ENCODE measurements at regions not wholly inside any gene's neighbourhood (a gene's known extent, or its start where the extent isn't known, plus 50 kb on each side); places are given as distances from the start of the nearest gene placed in this dataset.

DNA sequence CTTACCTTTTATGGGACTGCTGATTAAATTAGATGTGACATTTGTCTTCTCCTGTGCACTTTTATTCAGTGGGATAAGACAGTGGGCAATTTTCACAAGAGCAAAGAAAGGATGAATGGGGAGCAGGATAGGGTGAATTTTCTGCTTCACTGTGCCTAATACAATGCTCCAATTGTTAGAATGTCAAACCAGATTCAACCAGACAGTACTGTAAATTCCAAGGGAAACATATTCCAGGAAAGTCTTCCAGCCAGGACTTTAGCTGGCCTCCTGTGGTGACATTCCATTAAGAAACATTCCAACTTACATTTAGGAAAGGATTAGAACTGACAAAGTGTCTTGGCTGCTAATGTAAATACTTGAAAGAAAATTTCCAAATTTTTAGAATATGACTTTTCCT, 100.1 kb upstream of the PROK2 start:
- no peak for DNase-seq

DNA sequence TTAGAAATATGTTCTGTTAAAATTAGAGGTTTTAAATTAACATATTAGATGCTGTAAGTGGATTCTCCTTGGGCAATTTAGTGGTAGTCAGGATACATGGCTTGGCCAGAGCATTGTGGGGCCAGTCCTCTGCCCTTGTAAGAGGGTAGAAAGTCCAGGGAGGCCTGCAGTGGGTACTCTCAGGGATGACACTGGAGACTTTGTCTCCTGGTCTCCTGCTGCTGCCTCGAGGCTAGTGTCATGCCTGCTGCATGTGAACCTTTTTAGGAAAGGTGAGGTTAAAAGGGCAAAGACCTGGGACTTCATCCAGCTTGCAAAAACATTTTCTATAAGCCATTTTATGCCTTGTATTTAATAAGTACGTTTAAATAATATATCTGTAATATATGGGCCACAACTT, 96.8 kb upstream of the PROK2 start:
- no peak for DNase-seq

DNA sequence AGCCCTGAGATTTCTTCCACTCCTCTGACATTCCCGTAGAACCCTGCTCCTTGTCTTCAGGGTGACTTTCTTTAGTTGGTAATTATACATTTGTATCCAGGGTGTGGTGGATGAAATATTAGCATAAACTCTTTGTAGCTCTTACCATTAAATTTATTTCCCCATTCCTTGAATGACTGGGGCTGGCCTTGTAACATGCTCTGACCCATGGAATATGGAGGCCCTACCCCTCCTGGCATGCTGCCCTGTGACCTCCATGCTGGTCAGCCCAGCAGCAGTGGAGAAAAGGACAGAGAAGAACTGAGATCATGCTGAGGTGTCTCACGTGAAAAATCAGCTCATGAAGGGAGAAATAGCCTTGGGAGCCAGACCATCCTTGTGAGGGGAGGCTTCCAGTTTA, 96.1 kb upstream of the PROK2 start:
- no peak for DNase-seq

DNA sequence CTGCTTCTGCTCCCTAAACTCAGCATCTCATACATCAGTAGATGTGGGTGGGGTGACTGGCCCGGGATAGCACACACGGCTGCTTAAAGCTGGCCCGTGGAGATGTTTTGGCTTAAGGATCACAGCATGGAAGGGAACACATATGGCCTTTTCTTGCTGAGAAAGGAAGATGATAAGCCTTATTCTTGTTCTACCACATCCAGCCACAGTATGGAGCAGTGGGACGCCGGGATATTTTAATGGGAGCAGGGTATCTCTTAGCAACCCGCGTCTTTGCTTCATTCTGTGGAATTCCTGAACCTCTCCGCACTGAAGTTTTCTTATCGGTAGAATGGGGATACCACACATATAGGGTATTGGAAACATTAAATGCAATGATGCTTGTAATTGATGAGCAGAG, 94.1 kb upstream of the PROK2 start:
- no peak for DNase-seq

DNA sequence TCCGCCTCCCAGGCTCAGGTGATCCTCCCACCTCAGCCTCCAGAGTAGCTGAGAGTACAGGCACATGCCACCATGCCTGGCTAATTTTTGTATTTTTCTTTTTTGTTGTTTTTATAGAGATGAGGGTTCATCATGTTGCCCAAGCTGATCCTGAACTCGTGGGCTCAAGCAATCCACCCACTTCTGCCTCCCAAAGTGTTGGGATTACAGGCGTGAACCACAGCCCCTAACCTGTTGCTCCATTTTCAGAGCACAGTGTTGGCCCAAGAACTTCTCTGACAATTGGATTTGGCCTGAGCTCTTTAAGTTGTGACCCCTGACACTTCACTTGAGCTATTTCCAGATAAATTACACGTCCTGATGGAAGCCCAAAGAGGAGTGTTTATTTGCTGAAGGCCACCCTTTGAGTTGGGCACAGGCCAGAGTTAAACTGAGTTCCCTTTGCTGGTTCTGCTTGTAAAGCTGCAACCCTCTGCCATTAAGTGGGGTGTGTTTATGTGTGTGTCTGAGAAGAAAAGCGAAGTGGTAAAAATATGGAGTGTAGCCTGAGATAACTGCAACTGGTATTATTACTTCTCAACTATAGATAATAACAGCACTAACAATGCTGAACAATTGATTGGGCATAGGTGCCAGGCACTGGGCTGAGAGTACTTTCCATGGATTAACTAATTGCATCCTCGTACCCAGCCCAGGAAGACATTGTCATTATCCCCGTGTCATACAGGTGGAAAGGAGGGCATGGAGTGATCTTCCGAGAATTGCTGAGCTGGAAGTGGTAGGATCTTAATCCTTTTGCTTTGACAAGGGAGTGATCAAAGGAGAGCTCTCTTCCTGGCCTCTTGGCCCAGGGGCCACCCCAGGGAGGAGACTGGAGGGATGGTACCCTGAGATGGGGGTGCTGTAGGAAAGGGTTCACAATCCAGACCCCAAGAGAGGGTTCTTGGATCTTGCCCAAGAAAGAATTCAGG, 91.5 kb upstream of the PROK2 start:
- DNase-seq, result no peak

DNA sequence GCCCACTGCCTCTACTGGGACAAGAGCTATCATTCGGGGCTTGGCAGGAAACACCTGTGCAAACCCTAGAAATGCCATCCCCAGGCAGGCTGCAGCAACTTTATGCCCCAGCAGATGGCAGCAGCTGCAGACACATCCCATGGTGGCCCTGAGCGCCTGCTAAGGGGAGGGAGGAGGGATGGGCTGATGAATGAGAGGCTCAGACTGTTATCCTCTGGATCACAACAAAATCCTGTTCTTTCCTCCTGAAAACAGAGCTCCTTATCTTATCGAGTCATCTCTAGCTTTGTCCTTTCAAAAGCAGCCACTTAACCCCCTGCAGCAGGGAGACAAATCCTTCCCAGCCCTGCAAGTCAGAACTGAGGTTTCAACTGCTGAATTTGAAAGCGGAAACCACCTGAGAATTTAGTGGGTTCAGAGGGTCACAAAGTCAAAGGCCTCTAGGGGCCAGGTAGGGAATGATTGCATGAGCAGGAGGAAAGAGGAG, 90.6 kb upstream of the PROK2 start:
- DNase-seq, result peak; percentile 47

DNA sequence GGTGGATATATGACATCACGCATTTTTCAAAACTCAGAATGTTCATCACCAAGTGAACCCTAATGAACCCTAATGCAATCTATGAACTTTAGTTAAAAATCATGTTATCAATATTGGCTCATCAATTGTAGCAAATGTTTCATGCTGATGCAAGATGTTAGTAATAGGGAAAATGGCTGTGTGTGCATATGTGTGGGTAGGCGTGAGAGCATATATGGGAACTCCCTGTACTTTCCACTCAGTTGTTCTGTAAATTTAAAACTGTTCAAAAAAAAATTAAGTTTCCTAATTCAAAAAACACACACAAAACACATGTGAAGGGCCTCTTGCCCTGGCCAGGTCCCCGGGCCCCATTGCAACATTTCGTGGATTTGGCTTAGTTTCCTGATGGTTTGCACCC, 89.7 kb upstream of the PROK2 start:
- DNase-seq, result no peak

DNA sequence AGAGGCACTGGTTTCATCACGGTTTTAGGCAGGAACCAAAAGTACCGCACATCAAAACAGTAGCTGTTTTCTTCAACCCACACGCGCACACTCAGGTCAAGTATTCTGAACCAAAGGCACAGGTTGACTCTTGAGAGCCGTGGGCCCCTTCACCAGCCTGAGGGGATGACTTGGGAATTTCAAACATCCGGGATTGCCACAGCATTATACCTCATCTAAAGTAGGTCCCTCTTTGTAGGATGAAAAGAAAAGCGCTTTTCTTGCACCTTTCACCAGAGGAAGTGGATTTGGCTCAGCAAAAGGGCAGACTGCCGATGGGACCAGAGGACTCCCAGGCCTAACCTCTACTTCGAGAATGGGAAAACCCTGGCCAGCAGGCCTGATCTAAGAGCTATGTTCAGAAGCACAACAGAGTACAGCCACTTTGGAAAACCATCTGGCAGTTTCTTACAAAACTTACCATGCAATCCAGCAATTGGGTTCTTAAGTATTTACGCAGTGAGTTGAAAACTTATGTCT, 88.2 kb upstream of the PROK2 start:
- no peak for DNase-seq

DNA sequence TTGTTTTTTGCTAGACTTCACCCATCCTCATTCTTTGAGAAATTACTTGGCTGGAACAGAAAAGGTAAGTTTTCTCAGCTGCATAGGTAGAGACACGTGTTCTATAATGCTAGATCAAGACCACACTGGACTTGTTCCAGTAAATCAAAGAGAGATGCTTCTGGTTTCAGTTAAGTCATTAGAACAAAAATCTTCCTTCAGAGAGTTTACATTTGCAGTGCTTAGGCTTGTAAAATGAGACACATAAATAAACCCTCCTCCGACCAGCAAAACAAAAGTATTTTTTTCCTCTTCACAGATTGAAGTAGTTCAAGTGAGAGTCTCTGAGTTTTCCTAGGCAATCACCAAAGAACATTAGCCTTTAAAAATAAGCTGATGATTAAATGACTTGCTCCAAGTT, 87.3 kb upstream of the PROK2 start:
- no peak for DNase-seq

DNA sequence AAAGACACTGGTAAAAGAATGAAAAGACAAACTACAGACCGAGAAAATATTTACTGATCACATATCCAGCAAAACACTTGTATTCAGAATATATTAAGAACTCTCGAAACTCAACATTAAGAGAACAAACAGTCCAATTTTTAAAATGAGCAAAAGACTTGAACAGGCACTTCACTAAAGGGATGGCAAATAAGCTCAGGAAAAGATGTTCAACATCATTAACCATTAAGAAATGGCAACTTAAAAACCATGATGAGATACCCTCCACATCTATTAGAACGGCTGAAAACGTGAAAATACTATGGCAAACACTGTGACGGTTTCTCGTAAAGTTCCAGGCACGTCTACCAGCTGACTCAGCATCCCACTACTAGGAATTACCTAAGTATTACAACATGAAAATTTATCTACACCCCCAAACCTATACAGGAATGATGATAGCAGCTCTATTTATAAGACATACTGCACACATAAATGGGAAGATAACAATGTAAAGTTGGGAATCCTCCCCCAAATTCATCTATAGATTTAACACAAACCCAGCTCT, 86.1 kb upstream of the PROK2 start:
- DNase-seq, result no peak

DNA sequence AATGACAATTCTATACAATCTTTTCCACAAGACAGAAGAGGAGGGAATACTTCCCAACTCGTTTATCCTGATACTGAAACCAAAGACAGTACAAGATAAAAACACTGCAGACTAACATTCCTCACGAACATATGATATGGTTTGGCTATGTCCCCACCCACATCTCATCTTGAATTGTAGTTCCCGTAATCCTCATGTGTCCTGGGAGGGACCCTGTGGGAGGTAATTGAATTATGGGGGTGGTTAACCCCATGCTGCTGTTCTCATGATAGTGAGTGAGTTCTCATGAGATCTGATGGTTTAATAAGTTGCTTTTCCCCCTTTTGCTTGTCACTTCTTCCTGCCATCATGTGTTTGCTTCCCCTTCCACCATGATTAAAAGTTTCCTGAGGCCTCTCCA, 83.9 kb upstream of the PROK2 start:
- DNase-seq, result no peak

DNA sequence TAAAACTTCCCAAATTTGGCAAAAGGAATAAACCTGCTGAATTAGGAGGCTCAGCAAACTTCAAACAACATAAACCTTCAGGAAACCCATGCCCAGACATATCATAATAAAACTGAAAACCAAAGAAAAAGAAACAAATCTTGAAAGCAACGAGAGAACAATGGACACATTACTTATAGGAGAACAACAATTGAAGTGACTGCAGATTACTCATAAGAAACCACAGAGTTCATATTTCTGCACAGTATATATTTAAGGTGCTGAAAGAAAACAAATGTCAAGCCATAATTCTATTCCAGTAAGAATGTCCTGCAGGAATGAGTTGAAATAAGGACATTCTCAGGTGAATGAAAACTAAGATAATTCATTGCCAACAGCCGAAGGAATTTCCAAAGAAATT, 80.8 kb upstream of the PROK2 start:
- DNase-seq, result no peak

DNA sequence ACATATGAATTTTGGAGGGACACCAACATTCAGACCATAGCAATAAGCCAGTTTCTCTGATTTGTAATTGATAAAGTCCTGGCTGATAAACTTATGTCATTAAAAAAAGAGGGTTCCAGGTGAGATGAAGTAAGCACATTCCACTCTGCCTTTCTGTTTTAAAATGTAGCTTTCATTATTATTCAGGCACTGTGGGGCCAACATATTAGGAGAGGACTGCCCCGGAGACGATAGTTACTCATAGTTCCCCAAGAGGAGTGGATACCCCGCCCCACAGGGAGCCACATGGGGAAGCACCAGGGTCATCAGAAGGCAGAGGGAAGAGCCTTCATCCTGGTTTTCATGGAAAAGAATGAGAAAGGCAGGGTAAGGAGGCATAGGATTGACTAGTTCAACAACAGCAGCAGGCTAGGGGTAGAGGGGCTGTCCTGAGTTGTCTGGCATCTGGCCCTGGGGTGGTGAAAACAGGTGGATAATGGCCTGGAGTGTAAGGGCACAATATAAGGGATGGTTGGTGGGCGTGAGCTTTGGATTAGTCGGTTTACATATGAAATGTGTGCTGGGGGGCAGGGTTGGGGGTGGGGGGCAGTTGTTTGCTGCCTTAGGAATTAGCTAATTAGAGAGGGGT, 78.7 kb upstream of the PROK2 start:
- DNase-seq, result no peak

DNA sequence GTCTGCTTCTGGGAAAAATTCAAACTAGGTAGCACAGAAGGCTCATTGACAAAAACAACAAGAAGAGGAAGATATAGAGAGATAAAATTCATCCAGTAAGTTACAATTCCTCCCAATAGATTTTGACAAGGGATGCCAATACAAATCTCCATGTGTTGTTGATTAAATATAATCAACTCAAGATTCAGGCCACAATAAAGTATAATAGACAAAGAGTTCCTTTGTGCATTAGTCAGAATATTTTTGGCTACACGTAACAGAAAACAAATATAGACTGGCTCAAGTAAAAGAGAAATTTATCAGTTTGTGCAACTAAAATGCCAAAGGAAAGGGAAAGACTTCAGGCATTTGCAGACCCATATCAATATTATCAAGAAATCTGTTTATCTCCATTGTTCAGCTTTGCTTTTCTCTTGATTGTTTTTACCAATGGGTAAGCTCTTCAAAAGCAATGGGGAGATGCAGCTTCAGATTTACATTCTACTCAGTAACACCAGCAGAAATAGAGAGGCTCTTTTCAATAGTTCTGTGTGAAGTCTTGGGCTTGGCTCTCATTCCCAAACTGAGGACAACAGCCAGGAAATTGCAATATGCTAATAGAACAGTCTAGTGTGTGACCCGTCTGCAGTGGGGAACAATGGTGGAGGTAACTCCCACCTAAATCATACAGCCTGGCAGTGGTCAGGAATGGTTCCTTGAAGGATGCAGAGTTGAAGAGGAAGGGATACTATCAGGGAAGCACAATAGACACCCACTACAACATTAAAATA, 77.6 kb upstream of the PROK2 start:
- no peak for DNase-seq

DNA sequence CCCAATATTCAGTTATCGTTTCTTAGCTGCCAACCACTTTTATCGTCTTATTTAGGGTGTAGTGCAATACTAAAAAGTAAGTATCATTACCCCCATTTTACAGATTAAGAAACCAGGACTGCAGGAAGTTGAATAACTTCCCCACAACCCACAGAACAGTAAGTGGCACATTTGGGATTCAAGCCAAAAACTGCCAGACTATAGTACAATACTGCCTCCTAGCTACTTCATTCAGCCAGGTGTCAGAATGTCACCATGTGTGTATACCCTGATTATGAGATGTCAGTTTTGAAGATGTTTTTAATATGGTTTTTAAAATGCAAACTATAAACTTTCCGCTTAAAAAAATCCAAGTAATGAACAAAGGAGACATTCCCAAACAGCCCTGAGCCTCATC, 74.2 kb upstream of the PROK2 start:
- DNase-seq, result peak; percentile 53

DNA sequence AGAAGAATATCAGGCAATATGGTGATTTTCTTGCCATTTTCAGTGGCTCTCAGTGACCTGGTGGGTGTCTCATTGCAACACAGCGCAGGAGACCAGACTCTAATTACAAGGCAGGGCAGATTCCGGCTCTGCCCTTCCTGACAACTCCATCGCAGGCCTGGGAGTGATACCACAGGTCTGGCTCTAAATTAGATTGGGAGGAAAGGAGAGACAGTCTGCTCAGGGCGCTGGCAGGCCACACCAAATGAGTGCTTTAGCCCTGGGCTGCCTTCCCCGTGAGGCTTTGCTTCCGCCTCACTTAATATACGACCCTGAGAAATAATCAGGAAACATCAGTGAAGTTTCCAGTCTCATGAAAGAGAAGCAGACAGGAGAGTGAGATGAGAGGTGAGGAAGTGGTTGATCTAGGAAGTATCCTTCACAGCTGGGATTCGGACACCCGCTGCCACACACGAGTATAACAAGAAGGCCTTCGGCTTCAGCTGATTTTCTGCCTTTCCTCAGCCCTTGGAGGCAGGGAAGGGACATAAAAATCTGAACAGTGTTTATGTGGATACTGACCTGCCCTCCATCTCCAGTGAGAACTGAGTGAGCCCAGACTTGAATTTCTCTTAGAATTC, 73.7 kb upstream of the PROK2 start:
- no peak for DNase-seq

DNA sequence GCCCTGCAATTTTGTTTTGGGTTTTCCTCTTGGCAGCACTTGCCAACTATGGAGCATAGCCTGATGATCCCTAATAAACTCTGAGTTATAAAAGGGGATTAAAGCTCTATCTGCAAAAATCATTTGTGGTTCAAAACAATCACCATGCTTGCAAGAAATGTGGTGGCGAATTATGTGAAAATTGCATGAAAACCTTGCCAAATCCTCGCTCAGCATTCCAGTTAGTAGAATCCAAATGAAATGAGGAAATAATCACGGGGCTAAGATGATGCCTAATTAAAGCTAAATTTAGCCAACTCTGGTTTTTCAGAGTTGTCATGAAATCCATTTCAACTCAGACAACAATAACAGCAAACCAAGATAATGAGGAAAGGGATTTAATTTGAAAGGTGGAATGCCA, 73.0 kb upstream of the PROK2 start:
- DNase-seq, result no peak

DNA sequence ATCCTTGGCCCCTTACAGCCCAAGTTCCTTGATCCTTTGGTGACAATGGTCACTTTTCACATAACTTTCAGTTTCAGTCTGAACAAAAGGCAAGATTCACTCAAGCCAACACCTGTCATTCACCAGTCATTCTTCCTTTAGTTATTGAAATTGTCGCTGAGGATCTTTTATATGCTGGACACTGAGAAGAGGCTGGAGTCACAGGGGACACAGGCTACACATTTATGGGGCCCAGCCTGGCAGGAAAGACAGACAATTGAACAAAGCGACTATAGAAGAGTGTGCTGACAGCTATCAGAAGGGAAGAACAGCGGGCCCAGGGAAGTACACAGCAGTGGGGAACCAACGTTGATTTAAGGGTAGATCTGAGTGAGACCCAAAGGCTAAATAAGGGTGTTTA, 69.8 kb upstream of the PROK2 start:
- DNase-seq, result no peak

DNA sequence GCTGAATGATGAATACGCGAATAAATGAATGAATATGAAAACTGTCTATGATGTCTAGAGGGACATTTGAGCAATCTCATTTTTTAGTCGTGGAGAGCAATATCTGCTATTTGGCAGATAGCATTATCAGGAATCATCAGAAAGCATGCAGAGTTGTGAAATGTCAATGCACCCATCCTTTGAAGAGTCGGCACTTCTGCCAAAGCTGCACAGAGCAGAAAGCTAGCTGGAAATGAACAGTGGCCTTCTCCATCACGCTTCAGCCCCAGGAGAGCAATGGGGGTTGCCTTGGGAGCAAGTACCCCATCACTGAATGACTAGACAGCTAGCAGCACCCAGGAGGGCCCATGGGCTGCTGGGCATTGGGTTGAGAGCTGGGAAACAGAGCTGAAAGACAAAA, 69.1 kb upstream of the PROK2 start:
- no peak for DNase-seq

DNA sequence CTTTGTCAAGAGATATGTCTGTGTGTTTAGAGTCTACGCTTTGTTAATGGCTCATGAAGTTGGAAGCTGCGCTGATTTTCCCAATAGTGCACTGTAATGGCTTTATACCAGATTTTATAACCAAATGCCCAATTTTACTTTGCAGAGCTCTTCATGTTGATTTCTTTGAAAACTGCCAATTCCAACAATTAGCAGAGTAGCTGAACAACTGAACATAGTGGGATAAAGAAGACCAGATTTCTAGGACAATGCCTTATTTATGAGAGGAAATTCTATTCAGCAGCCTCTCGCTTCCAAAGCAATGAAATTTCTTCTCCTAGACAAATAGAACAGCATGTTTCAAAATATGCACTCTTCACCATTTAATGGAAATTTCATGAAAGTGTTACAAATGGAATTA, 66.9 kb upstream of the PROK2 start:
- DNase-seq, result no peak

DNA sequence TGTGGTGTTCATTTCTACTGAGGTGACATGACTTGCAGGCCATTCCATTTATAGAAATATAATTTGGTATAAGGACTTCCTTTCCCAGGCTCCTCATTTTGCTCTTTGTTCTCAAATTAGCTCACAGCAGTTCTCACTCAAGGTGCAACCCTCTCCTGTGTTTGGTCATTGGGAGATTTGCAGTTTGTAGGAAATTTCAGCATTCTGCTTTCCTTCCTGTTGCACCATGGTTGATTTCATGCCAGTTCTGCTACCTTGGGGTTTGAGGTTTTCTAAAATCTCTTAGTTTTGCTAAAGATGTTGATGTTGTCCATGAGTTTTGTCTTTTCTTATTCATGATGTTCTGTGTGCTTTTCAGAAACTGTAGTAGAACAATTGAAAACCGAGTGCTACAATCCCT, 65.7 kb upstream of the PROK2 start:
- no peak for DNase-seq

DNA sequence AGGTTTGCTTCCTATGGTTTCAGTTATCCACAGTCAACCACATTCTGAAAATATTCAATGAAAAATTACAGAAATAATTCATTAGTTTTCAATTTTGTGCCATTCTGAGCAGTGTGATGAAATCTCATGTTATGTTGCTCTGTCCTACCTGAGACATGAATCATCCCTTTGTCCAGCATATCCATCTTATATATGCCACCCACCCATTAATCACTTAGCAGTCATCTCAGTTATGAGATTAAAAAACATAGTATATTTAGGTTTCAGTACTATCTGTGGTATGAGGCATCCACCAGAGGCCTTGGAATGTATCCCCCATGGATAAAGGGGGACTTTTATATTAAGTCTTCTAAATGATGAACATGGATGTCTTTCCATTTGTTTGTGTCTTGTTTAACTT, 64.7 kb upstream of the PROK2 start:
- DNase-seq, result no peak

DNA sequence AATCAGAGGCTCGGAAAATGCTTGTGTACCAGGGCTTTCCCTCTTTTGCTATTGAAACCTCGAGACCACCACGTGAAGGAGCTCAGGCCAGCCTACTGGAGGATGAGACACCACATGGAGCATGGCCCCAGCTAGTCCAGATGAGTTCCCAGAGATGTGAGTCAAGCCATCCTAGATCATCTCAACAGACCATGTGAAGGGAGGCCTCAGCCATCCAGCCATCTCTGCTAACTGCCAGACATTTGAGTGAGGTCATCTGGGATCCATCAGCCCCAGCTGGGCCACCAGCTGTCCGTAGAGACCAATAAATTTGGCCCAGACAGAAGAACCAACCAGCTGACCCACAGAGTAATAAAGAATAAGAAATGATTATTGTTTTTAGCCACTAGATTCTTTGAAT, 62.8 kb upstream of the PROK2 start:
- no peak for DNase-seq
